ENCODE measurements at regions not wholly inside any gene's neighbourhood (a gene's known extent, or its start where the extent isn't known, plus 50 kb on each side); places are given as distances from the start of the nearest gene placed in this dataset.

DNA sequence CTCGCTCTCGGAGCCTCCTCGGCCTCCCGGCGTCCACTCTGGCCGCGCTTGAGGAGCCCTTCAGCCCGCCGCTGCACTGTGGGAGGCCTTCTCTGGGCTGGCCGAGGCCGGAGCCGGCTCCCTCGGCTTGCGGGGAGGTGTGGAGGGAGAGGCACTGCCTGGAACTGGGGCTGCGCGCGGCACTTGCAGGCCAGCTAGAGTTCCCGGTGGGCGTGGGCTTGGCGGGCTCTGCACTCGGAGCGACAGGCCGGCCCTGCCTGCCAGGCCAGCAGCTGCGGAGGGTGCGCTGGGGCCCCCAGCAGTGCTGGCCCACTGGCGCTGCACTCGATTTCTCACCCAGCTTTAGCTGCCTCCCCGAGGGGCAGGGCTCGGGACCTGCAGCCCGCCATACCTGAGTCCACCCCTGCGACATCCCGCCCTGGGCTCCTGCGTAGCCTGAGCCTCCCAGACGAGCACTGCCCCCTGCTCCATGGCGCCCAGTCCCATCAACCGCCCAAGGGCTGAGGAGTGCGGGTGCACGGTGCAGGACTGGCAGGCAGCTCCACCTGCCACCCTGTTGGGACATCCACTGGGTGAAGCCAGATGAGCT lies 765.0 kb downstream of the IGSF11 start:
- DNase-seq, result no peak
- intact Hi-C loops (cut with DNase I), result no loop called here

DNA sequence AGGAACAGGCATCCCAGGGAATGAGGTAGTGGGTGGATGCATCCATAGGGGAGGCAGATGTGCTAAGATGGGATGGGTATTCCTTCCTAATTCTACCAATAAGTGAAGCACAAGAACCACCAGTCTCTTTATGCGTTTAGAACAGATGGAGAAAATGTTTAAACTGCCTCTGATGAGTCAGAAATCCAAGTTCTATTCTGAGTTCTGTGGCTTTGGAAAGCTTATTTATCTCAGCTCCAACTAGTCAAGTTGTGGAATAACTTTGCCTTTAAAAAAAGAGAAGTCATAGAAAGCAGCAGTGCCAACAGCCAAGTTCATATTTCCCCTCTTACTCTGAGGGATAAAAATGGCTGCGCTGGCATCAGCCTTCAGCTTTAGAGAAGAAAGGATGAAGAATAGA lies 761.7 kb downstream of the IGSF11 start:
- no peak for DNase-seq
- intact Hi-C loops (cut with DNase I), result no loop called here

GRCh38 chr3:118277814-118278213 lies 756.8 kb downstream of the IGSF11 start:
- intact Hi-C loops (cut with DNase I), result no loop called here

GRCh38 chr3:118292841-118293240 lies 741.8 kb downstream of the IGSF11 start:
- DNase-seq, result no peak
- intact Hi-C loops (cut with DNase I), result no loop called here

More at GRCh38 chr3:118277814-118278213, 756.8 kb downstream of the IGSF11 start:
- no peak for DNase-seq

GRCh38 chr3:118298133-118298532 lies 736.5 kb downstream of the IGSF11 start:
- intact Hi-C loops (cut with DNase I), result no loop called here
- DNase-seq, result no peak

DNA sequence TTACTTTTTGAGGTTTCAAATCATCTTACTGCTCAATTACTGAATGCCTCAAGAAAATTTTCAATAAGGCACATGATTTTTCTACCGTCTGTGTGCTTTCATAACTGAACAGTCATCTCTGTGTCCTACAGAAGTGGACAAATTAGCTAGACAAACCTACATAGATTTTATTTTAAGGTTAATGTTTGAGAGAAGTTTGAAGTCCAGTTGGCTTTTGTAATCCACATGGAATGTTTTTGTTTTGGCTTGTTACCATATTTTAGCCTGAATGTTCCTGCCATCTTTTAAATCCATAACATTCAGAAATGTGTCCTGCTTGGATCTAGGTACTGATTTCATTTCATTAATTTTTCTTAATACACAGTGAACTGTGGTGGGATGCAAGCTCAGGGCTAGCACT lies 730.1 kb downstream of the IGSF11 start:
- DNase-seq, result no peak
- intact Hi-C loops (cut with DNase I), result no loop called here

DNA sequence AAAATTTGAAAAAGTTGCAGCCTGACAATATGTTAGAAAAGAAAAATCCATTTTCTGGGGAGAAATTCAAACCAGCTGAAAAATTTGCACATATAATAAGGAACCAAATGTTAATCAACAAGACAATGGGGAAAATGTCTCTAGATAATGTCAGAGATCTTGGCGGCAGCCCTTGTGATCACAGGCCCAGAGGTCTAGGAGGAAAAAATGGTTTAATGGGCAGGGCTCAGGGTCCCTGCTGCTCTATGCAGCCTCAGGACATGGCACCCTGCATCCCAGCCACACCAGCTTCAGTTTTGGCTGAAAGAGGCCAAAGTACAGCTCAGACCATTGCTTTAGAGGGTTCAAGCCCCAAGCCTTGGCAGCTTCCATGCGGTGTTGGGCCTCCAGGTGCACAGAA lies 701.9 kb downstream of the IGSF11 start:
- no peak for DNase-seq
- intact Hi-C loops (cut with DNase I), result no loop called here

GRCh38 chr3:118337649-118338048 lies 697.0 kb downstream of the IGSF11 start:
- no peak for DNase-seq
- intact Hi-C loops (cut with DNase I), result no loop called here

- intact Hi-C loops (cut with DNase I), result no loop called here
Observed at GRCh38 chr3:118347396-118348168, 687.1 kb downstream of the IGSF11 start.

DNA sequence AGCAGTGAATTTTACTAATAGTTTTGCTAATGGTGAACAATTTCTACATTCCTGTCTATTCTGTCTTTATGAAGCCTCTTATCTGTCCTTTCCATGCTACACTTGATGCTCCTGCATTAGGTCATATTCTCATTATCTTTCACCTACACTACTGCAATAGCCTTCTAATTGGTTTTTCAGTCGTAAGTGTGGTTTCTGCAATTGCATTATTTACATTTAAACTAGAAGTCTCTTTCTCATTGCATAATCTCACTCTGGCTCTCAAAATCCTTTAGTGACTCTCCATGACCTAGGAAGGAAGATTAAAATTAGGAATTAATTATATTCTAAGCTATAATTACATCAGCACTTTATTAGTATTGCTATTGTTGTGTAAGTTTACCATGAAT lies 686.5 kb downstream of the IGSF11 start:
- DNase-seq, result no peak
- intact Hi-C loops (cut with DNase I), result no loop called here

More at GRCh38 chr3:118347396-118348168, 687.1 kb downstream of the IGSF11 start:
- no peak for DNase-seq

DNA sequence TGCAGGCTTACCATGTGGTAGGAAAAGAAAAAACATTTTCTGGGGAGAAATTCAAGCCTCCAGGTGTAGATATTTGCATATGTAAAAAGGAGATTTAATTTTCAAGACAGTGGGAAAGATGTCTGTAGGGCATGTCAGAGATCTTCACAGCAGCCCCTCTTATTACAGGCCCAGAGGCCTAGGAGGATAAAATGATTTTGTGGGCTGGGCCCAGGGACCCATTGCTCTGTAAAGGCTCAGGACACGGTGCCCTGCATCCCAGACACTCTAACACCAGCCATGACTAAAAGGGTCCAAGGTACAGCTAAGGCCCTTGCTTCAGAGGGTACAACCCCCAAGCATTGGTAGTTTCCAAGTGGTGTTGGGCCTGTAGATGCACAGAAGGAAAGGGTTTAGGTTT lies 680.1 kb downstream of the IGSF11 start:
- no peak for DNase-seq
- intact Hi-C loops (cut with DNase I), result no loop called here

GRCh38 chr3:118369892-118370491 lies 664.7 kb downstream of the IGSF11 start:
- intact Hi-C loops (cut with DNase I), result no loop called here
- no peak for DNase-seq

GRCh38 chr3:118380576-118380975 lies 654.1 kb downstream of the IGSF11 start:
- intact Hi-C loops (cut with DNase I), result no loop called here
- no peak for DNase-seq

- intact Hi-C loops (cut with DNase I), result no loop called here
- DNase-seq, result no peak
Observed at GRCh38 chr3:118396491-118396890, 638.2 kb downstream of the IGSF11 start.

- intact Hi-C loops (cut with DNase I), result no loop called here
- DNase-seq, result no peak
Observed at GRCh38 chr3:118400086-118400485, 634.6 kb downstream of the IGSF11 start.

DNA sequence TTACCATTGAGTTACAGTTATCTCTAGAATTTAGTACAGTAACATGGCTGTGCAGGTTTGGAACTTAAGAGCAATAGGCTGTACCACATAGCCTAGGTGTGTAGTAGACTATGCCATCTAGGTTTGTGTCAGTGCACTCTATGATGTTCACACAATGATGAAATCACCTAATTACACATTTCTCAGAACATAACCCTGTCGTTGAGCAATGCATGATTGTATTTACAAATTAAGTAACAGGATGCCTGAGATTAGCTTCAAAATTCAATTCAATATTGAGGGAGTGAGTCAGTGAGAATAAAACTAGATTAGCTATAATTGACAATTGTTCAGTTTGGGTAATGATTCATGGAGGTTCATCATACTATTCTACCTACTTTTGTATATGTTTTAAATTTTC lies 633.8 kb downstream of the IGSF11 start:
- no peak for DNase-seq
- intact Hi-C loops (cut with DNase I), result no loop called here

- intact Hi-C loops (cut with DNase I), result no loop called here
Observed at GRCh38 chr3:118401887-118402286, 632.8 kb downstream of the IGSF11 start.

GRCh38 chr3:118402971-118403370 lies 631.7 kb downstream of the IGSF11 start:
- intact Hi-C loops (cut with DNase I), result no loop called here
- DNase-seq, result no peak

More at GRCh38 chr3:118401887-118402286, 632.8 kb downstream of the IGSF11 start:
- DNase-seq, result no peak

DNA sequence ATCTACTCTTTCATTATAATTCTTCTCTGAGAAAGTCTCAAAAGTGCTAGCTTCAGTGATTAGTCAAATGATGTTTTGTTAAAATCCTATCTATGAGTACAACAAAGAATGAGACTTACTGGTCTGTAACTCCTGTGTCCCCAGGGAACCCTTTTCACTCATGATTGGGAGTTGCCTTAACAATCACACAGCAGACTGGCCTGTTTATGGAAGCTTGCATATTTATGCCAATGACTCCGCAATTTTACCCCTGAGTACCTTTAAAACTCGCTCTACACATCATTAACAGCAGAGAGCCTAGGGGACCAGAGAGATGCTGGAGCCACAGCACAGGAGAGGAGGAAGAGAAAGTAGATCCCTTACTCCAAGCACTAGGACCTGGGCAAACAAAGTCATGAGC lies 628.1 kb downstream of the IGSF11 start:
- intact Hi-C loops (cut with DNase I), result no loop called here
- DNase-seq, result no peak

GRCh38 chr3:118408431-118408830 lies 626.2 kb downstream of the IGSF11 start:
- intact Hi-C loops (cut with DNase I), result no loop called here
- DNase-seq, result no peak

DNA sequence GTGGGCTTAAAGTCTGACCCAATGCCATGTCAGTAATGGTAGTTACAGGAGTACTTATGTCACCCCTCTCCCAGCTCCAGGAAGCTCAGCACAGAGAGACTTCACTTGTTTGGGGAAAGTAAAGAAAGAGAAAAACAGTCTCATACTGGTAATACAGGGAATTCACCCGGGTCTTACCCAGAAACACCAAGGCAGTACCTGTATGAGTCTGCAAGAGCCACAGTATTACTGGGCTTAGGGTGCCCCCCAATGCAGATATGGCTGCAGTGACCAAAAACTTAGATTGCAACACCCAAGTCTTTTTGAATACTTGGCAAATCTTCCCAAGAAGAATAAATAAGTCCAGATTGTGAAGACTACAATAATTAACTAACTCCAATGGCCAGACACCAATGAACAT lies 622.1 kb downstream of the IGSF11 start:
- no peak for DNase-seq
- intact Hi-C loops (cut with DNase I), result no loop called here
